ENCODE measurements at regions not wholly inside any gene's neighbourhood (a gene's known extent, or its start where the extent isn't known, plus 50 kb on each side); places are given as distances from the start of the nearest gene placed in this dataset.

- TF ChIP-seq CTCF (IDR thresholded peaks at IDR 0.05) = no peak
- no peaks in the 10 kb centered on the region for H3K4me1 ChIP-seq
- H3K27ac ChIP-seq = no peak overlapping the region
- intact Hi-C loops (cut with DNase I) = no loop called here
- ATAC-seq = no peak
- no peaks in the 10 kb centered on the region for H3K36me3 ChIP-seq
- H3K27me3 ChIP-seq = no peaks in the 10 kb centered on the region
- no peak overlapping the region for H3K4me3 ChIP-seq
- H3K9me3 ChIP-seq = no peaks in the 10 kb centered on the region
- DNase-seq = no peak
Measured at GRCh38 chr1:228929476-228930027, 194.3 kb downstream of the RHOU start.

GRCh38 chr1:228930479-228930957 is 195.2 kb downstream of the RHOU start:
- Histone ChIP-seq H3K27ac (peak overlapping the region; percentile 2), H3K4me1 (peaks cover under 1% of the 10 kb centered on the region), H3K9me3 (no peaks in the 10 kb centered on the region), H3K36me3 (no peaks in the 10 kb centered on the region), H3K4me3 (no peak overlapping the region), H3K27me3 (no peaks in the 10 kb centered on the region)
- DNase-seq (no peak), ATAC-seq (peak; percentile 75)
- intact Hi-C loops (cut with DNase I) = no loop called here
- no peak for TF ChIP-seq CTCF (IDR thresholded peaks at IDR 0.05)

GRCh38 chr1:228933753-228934152 is 198.5 kb downstream of the RHOU start:
- H3K4me1 ChIP-seq = peaks cover 27% of the 10 kb centered on the region
- no peak overlapping the region for H3K27ac ChIP-seq
- no peak for TF ChIP-seq CTCF (IDR thresholded peaks at IDR 0.05)
- H3K4me3 ChIP-seq = no peak overlapping the region
- H3K27me3 ChIP-seq = no peaks in the 10 kb centered on the region
- ATAC-seq (no peak), DNase-seq (no peak)
- H3K36me3 ChIP-seq = no peaks in the 10 kb centered on the region
- no peaks in the 10 kb centered on the region for H3K9me3 ChIP-seq
- intact Hi-C loops (cut with DNase I) = no loop called here

- no peaks in the 10 kb centered on the region for H3K27me3 ChIP-seq
- intact Hi-C loops (cut with DNase I) = no loop called here
- H3K9me3 ChIP-seq = no peaks in the 10 kb centered on the region
- TF ChIP-seq CTCF (IDR thresholded peaks at IDR 0.05) = no peak
- peaks cover 28% of the 10 kb centered on the region for H3K4me1 ChIP-seq
- ATAC-seq (no peak), DNase-seq (no peak)
- no peak overlapping the region for H3K27ac ChIP-seq
- no peak overlapping the region for H3K4me3 ChIP-seq
- no peaks in the 10 kb centered on the region for H3K36me3 ChIP-seq
Measured at GRCh38 chr1:228935198-228935663, 200.0 kb downstream of the RHOU start.

- H3K9me3 ChIP-seq = no peaks in the 10 kb centered on the region
- no peak for TF ChIP-seq CTCF (IDR thresholded peaks at IDR 0.05)
- H3K27me3 ChIP-seq = no peaks in the 10 kb centered on the region
- no peak for DNase-seq
- H3K4me1 ChIP-seq = peaks cover 28% of the 10 kb centered on the region
- no peak overlapping the region for H3K27ac ChIP-seq
- no peak overlapping the region for H3K4me3 ChIP-seq
- ATAC-seq = no peak
- intact Hi-C loops (cut with DNase I) = no loop called here
- H3K36me3 ChIP-seq = no peaks in the 10 kb centered on the region
Measured at GRCh38 chr1:228935855-228936727, 200.8 kb downstream of the RHOU start.

All from upper lobe of right lung (tissue), 1 donor.